Kidney (tissue), 13 donors: ENCODE measurements at regions not wholly inside any gene's neighbourhood (a gene's known extent, or its start where the extent isn't known, plus 50 kb on each side); places are given as distances from the start of the nearest gene placed in this dataset.

Experiments used
- DNase-seq, 5 donors: peaks; one replicate each; pipeline ENCODE4 v3.0.0-alpha.2; 2013 to 2020
- FAIRE-seq: peaks from 2 replicates; lab custom pipeline; 2012; peaks lifted over from hg19 to GRCh38; lab: Jason Lieb, UNC
- H3K27ac ChIP-seq, 2 donors: one replicate each; pipeline ENCODE4 v1.7.0; 2013; ENCODE audit warnings: low read depth in 2 of 2, low read length in 2 of 2, inconsistent platforms in 1 of 2
- H3K27me3 ChIP-seq: one replicate; pipeline ENCODE4 v1.7.1; 2013; ENCODE audit warnings: low read length, inconsistent platforms; ENCODE audit not compliant: control insufficient read depth, insufficient read depth
- H3K36me3 ChIP-seq, 3 donors: one replicate each; pipeline versions ENCODE4 v1.7.0 to v1.7.1; 2013; ENCODE audit warnings: low read length in 3 of 3, control low read depth in 1 of 3, inconsistent platforms in 1 of 3; ENCODE audit not compliant: insufficient read depth in 3 of 3, control insufficient read depth in 2 of 3
- H3K4me1 ChIP-seq, 3 donors: one replicate each; pipeline versions ENCODE4 v1.7.0 to v1.7.1; 2013; ENCODE audit warnings: low read length in 3 of 3, inconsistent platforms in 1 of 3, low read depth in 1 of 3; ENCODE audit not compliant: control insufficient read depth in 2 of 3, insufficient read depth in 2 of 3
- H3K4me3 ChIP-seq, 3 donors: one replicate each; pipeline versions ENCODE4 v1.7.0 to v1.8.1; 2013; ENCODE audit warnings: low read length in 3 of 3, control low read depth in 1 of 3, inconsistent platforms in 1 of 3
- H3K9ac ChIP-seq, 3 donors: one replicate each; pipeline versions ENCODE4 v1.7.0 to v1.7.1; 2013; ENCODE audit warnings: low read length in 3 of 3, control low read depth in 1 of 3, inconsistent platforms in 1 of 3
- H3K9me3 ChIP-seq, 3 donors: one replicate each; pipeline versions ENCODE4 v1.7.0 to v1.7.1; 2013; ENCODE audit warnings: low read length in 3 of 3, control low read depth in 1 of 3, inconsistent platforms in 1 of 3; ENCODE audit not compliant: control insufficient read depth in 2 of 3, insufficient read depth in 1 of 3
- CTCF ChIP-seq: IDR thresholded peaks from 3 replicates; pipeline ENCODE4 v1.5.1; 2012; ENCODE audit warnings: mild to moderate bottlenecking, moderate library complexity, borderline replicate concordance; ENCODE audit not compliant: insufficient read depth; ENCODE audit errors: extremely low read depth
- intact Hi-C: fragments of 100-400 bp; cut with DNase I; formaldehyde crosslinking; loops from one replicate; pipeline ENCODE4 v1.11.1; 2022
- donor health status: control.
- donor health status: control.
- donor health status: control.
- donor health status: control.
- donor health status: control.
- donor health status: DM: yes; HTN: yes; CAD: no.
- donor health status: Normal renal cell carcinoma (clear cell type).

DNA sequence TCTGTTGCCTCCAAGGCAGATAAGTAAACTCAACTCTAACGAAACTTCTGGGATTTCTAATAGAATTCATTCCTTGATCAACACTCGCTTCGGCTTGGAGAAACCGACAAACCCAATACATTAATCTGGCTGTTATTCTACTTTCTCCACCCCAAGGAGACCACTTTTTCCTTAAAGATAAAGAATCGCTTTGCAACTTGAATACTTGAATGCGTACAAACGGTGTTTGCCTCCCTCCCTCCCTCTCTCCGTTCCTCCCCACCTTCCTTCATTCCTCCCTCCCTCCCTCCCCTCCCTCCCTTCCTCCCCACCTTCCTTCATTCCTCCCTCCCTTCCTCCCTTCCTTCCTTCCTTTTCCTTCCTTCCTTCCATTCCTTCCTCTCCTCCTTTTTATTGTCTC is 432.6 kb downstream of the HAPSTR1 start:
- no peak for FAIRE-seq

GRCh38 chr16:9525037-9525436 is 433.6 kb downstream of the HAPSTR1 start:
- FAIRE-seq (no peak), DNase-seq (no peak)
- intact Hi-C loops: no loop called here
- Histone ChIP-seq H3K9me3 (no peaks in the 10 kb centered on the region), H3K4me1 (no peaks in the 10 kb centered on the region), H3K9ac (no peak overlapping the region), H3K27ac (no peak overlapping the region), H3K4me3 (no peak overlapping the region), H3K27me3 (no peaks in the 10 kb centered on the region), H3K36me3 (no peaks in the 10 kb centered on the region)
- no peak for TF ChIP-seq CTCF

More for the DNA sequence above, 432.6 kb downstream of the HAPSTR1 start:
- Histone ChIP-seq H3K9ac (no peak overlapping the region), H3K27me3 (no peaks in the 10 kb centered on the region), H3K27ac (no peak overlapping the region), H3K4me3 (no peak overlapping the region), H3K4me1 (no peaks in the 10 kb centered on the region), H3K36me3 (no peaks in the 10 kb centered on the region), H3K9me3 (no peaks in the 10 kb centered on the region)
- DNase-seq: no peak
- intact Hi-C loops: no loop called here
- no peak for TF ChIP-seq CTCF

DNA sequence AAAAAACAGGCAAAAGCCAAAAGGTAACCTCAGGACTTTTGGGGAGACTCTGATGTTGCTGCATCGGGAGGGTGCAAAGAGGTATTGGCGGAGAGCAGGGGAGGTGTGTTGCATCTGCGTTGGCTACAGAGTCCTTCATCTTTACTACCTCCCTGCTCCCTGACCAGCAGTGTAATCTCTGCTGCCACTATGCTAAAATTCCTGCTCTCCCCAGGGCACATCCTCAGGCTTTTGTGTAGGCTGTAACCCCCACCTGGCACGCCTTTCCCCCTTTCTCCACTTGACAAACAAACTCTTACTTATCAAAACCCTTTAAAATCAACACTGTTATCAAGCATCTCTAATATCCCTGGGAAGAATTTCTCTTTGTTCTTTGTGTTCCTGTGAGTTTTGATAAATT is 435.3 kb downstream of the HAPSTR1 start:
- no peaks in the 10 kb centered on the region for H3K4me1 ChIP-seq
- no peak overlapping the region for H3K27ac ChIP-seq
- DNase-seq (no peak), FAIRE-seq (no peak)
- no peaks in the 10 kb centered on the region for H3K36me3 ChIP-seq
- no peaks in the 10 kb centered on the region for H3K9me3 ChIP-seq
- H3K27me3 ChIP-seq: no peaks in the 10 kb centered on the region
- no peak overlapping the region for H3K4me3 ChIP-seq
- no peak for TF ChIP-seq CTCF
- intact Hi-C loops: no loop called here
- no peak overlapping the region for H3K9ac ChIP-seq

- FAIRE-seq (no peak), DNase-seq (peak in 1 of 5 donors; percentile 15)
- no peak for TF ChIP-seq CTCF
- no peaks in the 10 kb centered on the region for H3K27me3 ChIP-seq
- H3K9ac ChIP-seq: no peak overlapping the region
- H3K27ac ChIP-seq: no peak overlapping the region
- H3K9me3 ChIP-seq: peaks cover 0 to 2% (median 0%) of the 10 kb centered on the region in 3 donors
- H3K36me3 ChIP-seq: no peaks in the 10 kb centered on the region
- no peaks in the 10 kb centered on the region for H3K4me1 ChIP-seq
- no peak overlapping the region for H3K4me3 ChIP-seq
- intact Hi-C loops: no loop called here
Measured at GRCh38 chr16:9527976-9528375, 436.5 kb downstream of the HAPSTR1 start.
